Left kidney (tissue), 1 donor: ENCODE measurements at regions not wholly inside any gene's neighbourhood (a gene's known extent, or its start where the extent isn't known, plus 50 kb on each side); places are given as distances from the start of the nearest gene placed in this dataset.
"Not testable (repeated sequence)": the region's sequence is repeated elsewhere in the genome, so short reads cannot be mapped to it uniquely, and the experiment has no call there.

Source experiments
- DNase-seq: peaks from one replicate; pipeline ENCODE4 v3.0.0-alpha.2; 2013

- DNase-seq, result no peak
Measured at GRCh38 chr12:131250028-131250950, 296.6 kb downstream of the ADGRD1 start.

GRCh38 chr12:131250951-131251315 is 297.2 kb downstream of the ADGRD1 start:
- DNase-seq, result no peak

GRCh38 chr12:131251336-131252101 is 297.8 kb downstream of the ADGRD1 start:
- DNase-seq, result no peak

GRCh38 chr12:131253376-131254026 is 299.8 kb downstream of the ADGRD1 start:
- no peak for DNase-seq

GRCh38 chr12:131254374-131254773 is 300.7 kb downstream of the ADGRD1 start:
- no peak for DNase-seq

GRCh38 chr12:131258398-131258797 is 304.7 kb downstream of the ADGRD1 start:
- DNase-seq, result no peak

- DNase-seq, result no peak
Measured at GRCh38 chr12:131260251-131260905, 306.7 kb downstream of the ADGRD1 start.

- DNase-seq, result no peak
Measured at GRCh38 chr12:131260954-131261353, 307.2 kb downstream of the ADGRD1 start.

GRCh38 chr12:131261906-131262305 is 308.2 kb downstream of the ADGRD1 start:
- DNase-seq, result no peak

GRCh38 chr12:131263626-131264025 is 309.9 kb downstream of the ADGRD1 start:
- no peak for DNase-seq

- no peak for DNase-seq
Measured at GRCh38 chr12:131264635-131265034, 310.9 kb downstream of the ADGRD1 start.

- no peak for DNase-seq
Measured at GRCh38 chr12:131266591-131267467, 313.1 kb downstream of the ADGRD1 start.

GRCh38 chr12:131267576-131267975 is 313.9 kb downstream of the ADGRD1 start:
- DNase-seq, result no peak

GRCh38 chr12:131268123-131268522 is 314.4 kb downstream of the ADGRD1 start:
- not testable (repeated sequence) for DNase-seq

- DNase-seq, result not testable (repeated sequence)
Measured at GRCh38 chr12:131268571-131268970, 314.9 kb downstream of the ADGRD1 start.

GRCh38 chr12:131269551-131269950 is 315.8 kb downstream of the ADGRD1 start:
- DNase-seq, result no peak

GRCh38 chr12:131269977-131270376 is 316.3 kb downstream of the ADGRD1 start:
- DNase-seq, result not testable (repeated sequence)

GRCh38 chr12:131271724-131272123 is 318.0 kb downstream of the ADGRD1 start:
- DNase-seq, result no peak

- not testable (repeated sequence) for DNase-seq
Measured at GRCh38 chr12:131272283-131272814, 318.6 kb downstream of the ADGRD1 start.

- DNase-seq, result no peak
Measured at GRCh38 chr12:131273291-131273845, 319.7 kb downstream of the ADGRD1 start.
